DMS114 treated with DMSO at 0.1 percent for 48 hours (cell line): ENCODE measurements at regions not wholly inside any gene's neighbourhood (a gene's known extent, or its start where the extent isn't known, plus 50 kb on each side); places are given as distances from the start of the nearest gene placed in this dataset.

ENCODE experiments used
- DNase-seq: peaks from one replicate; lab custom pipeline; 2025; ENCODE audit not compliant: unreplicated experiment; lab: John Stamatoyannopoulos, UW

DNA sequence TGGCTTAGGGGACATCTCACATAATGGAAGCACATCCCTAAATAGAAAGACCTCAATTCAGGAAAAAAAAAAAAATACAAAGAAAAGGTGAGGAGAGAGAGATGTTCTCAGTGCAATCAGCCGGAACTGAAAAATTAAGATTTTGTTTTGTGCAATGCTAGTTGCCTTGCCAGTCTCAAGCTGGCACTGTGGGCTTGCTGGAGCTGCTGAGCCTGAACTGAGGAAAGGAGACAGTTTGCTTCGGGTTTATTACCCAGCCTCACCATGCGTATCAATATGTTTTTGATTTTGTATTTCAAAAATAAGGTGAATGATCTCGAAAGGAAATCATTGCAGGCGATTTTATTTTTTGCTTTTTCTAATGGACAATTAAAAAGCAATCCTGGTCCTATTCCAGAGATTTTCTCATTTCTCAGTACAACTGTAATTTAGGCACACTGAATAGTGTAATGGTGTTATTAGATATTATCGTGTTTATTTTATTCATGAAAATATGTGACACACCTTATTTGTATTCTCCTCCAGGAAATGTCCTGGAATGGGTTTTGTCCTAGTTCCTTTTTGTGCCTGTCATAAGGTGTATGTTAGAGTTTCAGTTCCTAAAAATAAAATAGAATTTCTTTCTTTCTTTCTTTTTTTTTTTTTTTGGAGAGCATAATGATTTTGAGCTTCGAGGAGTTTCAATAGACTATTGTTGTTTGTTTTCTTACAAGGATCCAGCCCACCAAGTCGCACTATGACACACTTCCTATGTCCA, 72.8 kb upstream of the ZEB2 start:
- DNase-seq: no peak

DNA sequence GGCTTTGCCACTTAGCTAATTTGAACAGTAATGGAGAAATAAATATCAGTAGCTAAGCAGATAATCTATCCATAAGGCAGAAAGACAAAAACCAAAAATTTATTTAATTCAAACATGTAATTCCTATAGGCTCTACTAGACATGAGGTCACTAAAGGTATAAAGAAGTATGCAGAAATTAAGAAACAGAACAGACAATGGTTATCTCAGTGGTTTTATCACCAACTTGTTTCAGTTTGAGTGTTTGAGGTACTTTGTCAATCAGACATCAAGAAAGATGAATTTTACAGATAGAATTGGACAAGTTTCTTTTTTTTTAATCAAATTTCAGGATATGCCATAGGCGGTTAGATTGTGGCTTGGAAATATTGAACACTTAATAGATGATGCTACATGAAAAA, 67.4 kb upstream of the ZEB2 start:
- no peak for DNase-seq

DNA sequence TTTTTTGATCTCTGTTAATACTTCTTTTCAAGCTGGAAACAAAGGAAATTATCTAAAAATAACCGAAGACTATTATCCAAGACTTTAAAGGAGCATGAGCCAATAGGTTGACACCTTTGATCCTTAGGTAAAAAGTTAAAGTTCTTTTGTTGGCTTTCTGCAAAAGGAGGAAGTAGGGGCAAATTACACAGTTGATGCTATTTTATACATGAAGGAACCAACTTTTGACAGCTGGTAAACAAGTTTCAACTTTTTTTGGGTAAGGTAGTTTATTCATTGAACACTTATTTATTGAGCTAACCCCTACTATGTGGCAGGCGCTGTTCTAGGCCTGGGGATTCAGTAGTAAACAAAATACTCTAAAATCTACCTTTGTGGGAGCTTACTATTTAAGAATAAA, 66.6 kb upstream of the ZEB2 start:
- DNase-seq: no peak

DNA sequence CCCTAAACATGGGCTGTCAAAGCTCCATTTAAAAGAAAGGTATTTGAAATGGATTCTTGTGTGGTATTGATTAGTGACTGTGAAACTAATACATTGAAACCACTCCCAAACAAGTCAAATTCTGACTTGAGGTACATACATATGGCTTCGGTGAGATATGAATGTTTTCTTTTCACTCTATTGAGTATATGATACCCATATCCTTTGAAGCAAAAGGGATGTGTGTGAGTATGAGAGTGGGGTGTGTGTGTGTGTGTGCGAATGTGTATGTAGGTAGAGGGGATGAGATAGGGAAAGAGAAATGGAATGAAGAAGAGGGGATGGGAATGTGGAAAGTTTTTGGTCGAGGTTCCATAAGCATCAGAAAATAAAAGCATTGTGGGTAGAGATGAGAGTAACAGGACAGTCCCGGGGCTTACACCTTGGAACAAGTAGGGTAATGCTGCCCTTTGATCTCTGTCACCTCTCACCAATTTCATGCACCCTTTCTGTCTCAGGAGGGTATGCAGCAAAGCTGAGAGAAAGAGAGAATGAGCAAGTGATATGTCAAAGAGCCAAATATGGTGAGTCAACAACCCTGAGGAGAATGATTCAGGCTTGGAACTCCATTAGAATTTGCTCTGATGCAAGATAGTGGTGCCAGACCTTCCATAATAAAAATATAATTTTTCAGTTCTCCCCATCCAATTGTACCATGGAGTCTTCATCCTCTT, 64.0 kb upstream of the ZEB2 start:
- DNase-seq: no peak

DNA sequence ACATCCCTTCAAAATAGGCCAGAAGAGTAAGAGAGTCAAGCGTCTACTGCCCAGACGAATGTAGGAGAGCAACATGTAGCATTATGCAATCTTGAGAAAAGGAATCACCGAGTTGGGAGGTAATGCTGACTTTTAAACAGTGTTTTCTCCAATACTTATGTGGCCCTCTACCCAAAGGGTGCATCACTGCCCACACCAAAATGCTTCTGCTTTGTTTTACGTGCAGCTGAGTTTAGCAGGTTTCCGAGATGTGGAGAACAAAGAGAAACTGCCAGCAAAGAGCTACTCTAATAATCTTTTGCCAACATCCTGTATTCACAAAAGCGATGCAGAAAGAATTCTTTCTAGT, 63.4 kb upstream of the ZEB2 start:
- no peak for DNase-seq

DNA sequence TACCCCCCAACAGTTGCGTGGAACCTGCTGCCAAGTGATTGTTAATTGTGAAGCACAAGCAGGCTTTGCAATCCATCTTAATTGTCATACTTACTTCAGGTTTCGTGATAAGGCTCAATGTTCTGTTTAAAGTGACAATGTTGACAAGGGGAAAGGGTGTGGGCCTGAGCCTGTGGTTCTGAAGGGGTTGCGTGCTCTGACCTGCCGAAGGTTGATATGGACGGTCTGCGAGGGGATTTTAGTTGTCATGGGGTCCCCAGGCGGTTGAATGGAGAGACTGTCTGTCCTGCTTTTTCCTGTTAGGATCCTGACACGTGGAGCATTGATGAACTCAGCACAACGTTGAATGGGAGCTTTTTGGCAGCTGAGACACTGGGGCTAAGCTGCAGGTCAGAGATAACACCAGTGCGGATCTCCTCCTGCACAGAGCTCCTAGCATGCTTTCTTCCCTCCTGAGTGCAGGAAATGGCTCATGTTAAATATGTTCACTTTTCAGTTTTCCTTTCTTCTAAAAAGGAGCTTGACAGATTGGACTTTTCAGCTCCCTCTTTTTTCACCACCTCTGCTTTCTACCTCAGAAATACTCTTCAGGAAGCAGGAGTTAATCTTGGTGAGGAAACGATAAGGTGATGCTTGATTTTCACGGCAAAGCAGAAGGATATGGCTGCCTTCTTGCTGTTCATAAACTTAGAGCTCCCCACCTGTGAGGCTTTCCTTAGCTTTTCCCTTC, 62.9 kb upstream of the ZEB2 start:
- no peak for DNase-seq

DNA sequence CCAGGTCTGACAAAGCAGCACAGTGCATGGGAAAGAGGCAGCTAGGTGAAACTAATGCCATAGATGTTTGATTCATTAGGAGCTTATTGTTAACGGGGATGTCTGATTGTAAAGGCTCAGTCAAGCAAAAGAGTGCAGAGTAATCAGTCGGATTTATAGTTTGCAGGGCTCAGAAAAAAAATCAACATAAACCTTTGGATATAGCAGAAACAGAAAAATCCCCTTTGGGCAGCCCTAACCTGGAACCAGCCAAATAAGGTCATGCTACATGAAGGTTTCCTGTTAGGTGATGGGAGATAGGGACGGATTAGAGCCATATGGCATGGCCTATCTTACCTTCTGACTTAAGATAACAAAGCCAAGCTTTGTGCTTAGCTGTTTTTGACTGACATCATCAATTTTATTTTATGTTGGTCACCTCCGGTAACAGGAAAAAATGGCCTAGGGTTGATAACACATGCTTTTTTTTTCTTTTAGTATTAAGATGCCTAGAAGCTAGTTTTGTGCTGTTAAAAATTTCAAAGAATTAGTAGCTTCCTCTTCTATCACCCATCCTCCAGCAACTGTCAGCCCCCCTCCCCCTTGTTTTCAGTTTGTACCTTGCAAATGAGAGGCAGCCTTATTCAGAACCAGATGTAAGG, 60.7 kb upstream of the ZEB2 start:
- DNase-seq: no peak

DNA sequence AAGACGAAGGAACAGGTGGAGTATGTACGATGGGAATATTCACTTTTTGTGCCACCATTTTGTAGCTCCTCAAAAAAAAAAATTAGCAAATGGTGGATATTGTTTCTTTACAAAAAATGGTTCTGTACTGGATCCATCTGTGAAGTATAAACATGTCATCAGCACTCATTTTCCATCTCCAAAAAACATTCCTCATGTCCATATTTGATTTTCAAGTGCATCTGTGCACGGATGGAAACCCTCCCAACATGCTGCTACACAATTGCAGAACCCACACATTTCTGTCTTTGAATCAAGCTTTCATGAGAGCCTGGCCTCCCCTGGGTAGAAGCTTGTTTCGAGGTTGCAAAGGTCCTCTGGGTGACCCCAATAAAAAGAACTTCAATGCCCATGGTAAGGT, 59.6 kb upstream of the ZEB2 start:
- no peak for DNase-seq

DNA sequence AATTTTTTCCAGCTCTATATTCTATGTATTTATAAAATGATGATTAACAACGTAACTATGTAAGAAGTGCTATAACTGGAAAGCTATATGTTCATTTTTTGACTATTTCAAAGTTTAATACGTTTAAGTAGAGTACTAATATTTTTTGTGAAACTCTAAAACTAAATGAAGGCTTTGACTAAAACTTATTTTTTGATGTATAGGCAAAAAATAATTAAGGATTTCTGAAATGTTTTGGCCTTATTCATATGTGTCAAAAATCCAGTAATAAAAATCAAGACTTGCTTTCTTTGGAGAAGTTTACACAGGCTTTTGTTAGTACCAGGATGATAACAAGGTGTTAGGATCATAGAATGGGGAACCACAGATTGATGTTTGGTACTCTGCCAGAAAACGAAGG, 58.2 kb upstream of the ZEB2 start:
- no peak for DNase-seq

DNA sequence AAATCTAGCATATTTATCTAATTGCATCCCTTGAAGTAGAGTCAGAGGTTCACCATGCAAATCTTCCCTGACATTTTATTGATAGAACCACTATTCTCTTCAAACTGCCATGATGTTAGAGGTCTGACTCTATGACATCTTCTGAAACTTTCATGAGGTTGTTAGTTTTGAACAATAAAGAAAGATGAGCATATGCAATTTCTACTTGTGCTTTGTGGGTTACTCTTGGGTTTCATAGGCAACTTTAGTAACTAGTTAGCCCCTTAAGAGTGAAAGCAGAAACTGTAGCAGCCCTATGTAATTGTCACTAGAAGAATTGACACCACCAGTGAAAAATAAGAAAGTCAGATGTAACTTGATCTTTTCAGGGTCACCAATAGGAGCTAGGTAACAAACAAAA, 53.1 kb upstream of the ZEB2 start:
- no peak for DNase-seq

DNA sequence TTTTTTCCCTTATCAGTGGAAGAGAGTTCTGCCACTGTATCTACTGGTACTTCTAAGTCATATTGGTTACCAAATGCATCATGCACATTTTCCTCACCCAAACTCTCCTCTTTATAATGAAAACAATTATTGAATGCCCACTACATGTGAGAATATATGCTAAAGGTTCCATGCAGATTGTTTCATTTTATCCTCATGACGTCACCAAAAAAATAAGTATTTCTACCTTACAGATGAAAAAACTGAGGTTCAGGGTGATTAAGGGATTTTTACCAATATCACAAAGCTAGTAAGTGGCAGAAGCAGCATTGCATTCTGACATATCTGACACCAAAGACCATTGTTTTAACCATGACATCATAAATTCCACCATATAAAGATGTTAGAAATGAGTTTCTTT, 51.9 kb upstream of the ZEB2 start:
- DNase-seq: no peak

DNA sequence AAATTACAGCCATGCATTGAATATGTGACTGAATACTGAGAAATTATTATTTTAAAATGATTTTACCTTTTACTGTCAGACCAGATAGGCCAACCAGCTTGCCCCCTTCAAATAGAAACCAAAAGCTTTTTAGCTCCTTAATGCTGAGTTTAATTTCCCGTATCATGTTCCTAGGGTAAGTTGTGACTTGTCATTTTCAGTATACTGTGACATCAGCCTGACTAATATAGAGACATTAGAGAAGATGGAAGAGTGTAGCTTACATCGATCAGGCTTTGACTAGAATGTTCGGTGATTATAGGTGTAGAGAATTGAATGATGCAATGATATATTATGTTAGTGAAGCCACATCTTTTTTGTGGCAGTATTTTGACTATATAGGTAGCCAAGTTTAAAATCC, 50.6 kb upstream of the ZEB2 start:
- no peak for DNase-seq
